H1 (cell line): ENCODE measurements at regions not wholly inside any gene's neighbourhood (a gene's known extent, or its start where the extent isn't known, plus 50 kb on each side); places are given as distances from the start of the nearest gene placed in this dataset.

Experiments used
- CTCF ChIA-PET: fragments of 300-600 bp; sonication (Branson Sonifier 250); formaldehyde crosslinking; loops from one replicate; lab custom pipeline; 2021; ENCODE audit not compliant: partially characterized antibody; lab: Charles Lee
- POLR2A ChIA-PET: fragments of 300-600 bp; sonication (Branson Sonifier 250); formaldehyde crosslinking; loops from one replicate; lab custom pipeline; 2021; ENCODE audit warnings: inconsistent platforms; ENCODE audit not compliant: partially characterized antibody; lab: Charles Lee
- DNase-seq, 2 experiments: peaks; one replicate each; pipeline versions ENCODE4 v3.0.0 to v3.0.0-alpha.2; 2010 to 2022; ENCODE audit warnings: low spot score in 2 of 2, low read depth in 1 of 2, mixed read lengths in 1 of 2
- FAIRE-seq: peaks from 2 replicates; lab custom pipeline; 2011; peaks lifted over from hg19 to GRCh38; lab: Jason Lieb, UNC
- H2AFZ ChIP-seq: 2 replicates; pipeline ENCODE4 v1.8.1; 2012; ENCODE audit warnings: low read length, inconsistent platforms
- H2AK5ac ChIP-seq: 2 replicates; pipeline ENCODE4 v1.6.1; 2013; ENCODE audit warnings: low read depth, low read length
- H2BK120ac ChIP-seq: replicated peaks from 2 replicates; pipeline ENCODE3; 2013; ENCODE audit warnings: low read depth, low read length, inconsistent platforms
- H2BK12ac ChIP-seq: 2 replicates; pipeline ENCODE4 v1.6.1; 2013; ENCODE audit warnings: low read depth, low read length
- H2BK15ac ChIP-seq: 2 replicates; pipeline ENCODE4 v1.6.1; 2013; ENCODE audit warnings: low read length
- H2BK20ac ChIP-seq: 2 replicates; pipeline ENCODE4 v1.6.1; 2013; ENCODE audit warnings: low read length
- H2BK5ac ChIP-seq: 2 replicates; pipeline ENCODE4 v1.6.1; 2013; ENCODE audit warnings: low read depth, low read length
- H3K14ac ChIP-seq: 2 replicates; pipeline ENCODE4 v1.6.1; 2013; ENCODE audit warnings: inconsistent platforms; ENCODE audit not compliant: insufficient read length
- H3K18ac ChIP-seq: 2 replicates; pipeline ENCODE4 v1.6.1; 2013; ENCODE audit warnings: low read length; ENCODE audit errors: extremely low read depth
- H3K23ac ChIP-seq: 2 replicates; pipeline ENCODE4 v1.6.1; 2013; ENCODE audit warnings: inconsistent platforms; ENCODE audit not compliant: insufficient read length
- H3K23me2 ChIP-seq: 2 replicates; pipeline ENCODE4 v1.6.1; 2013; ENCODE audit warnings: low read depth, low read length
- H3K27ac ChIP-seq: 2 replicates; pipeline ENCODE4 v1.6.1; 2011; ENCODE audit warnings: low read depth, low read length, inconsistent platforms
- H3K27me3 ChIP-seq, 4 experiments: replicated peaks in 1 of 4; 1 replicate in 1 of 4; 2 replicates in 3 of 4; pipeline versions ENCODE4 v1.6.1 to v1.8.1; 2011 to 2013; ENCODE audit warnings: low read length in 3 of 4, mild to moderate bottlenecking in 3 of 4, inconsistent platforms in 2 of 4, mixed read lengths in 2 of 4, moderate library complexity in 1 of 4; ENCODE audit not compliant: control insufficient read depth in 3 of 4, insufficient read depth in 3 of 4; ENCODE audit errors: extremely low read depth in 1 of 4
- H3K36me3 ChIP-seq, 4 experiments: 2 replicates each; pipeline versions ENCODE4 v1.6.1 to v1.8.1; 2011 to 2013; ENCODE audit warnings: mild to moderate bottlenecking in 4 of 4, low read length in 3 of 4, moderate library complexity in 2 of 4, control low read depth in 1 of 4, inconsistent platforms in 1 of 4; ENCODE audit not compliant: insufficient read depth in 4 of 4, control insufficient read depth in 2 of 4
- H3K4ac ChIP-seq: replicated peaks from 2 replicates; pipeline ENCODE3; 2013; ENCODE audit warnings: low read length, low read depth, mixed read lengths, inconsistent platforms; ENCODE audit not compliant: insufficient read length
- H3K4me1 ChIP-seq, 4 experiments: replicated peaks in 1 of 4; 1 replicate in 1 of 4; 2 replicates in 3 of 4; pipeline versions ENCODE4 v1.6.1 to v1.8.1; 2011 to 2013; ENCODE audit warnings: low read length in 3 of 4, inconsistent platforms in 2 of 4, mixed read lengths in 1 of 4; ENCODE audit not compliant: insufficient read depth in 4 of 4, control insufficient read depth in 3 of 4
- H3K4me2 ChIP-seq, 2 experiments: 2 replicates each; pipeline versions ENCODE4 v1.6.1 to v1.8.1; 2011 to 2013; ENCODE audit warnings: low read depth in 2 of 2, low read length in 2 of 2, control low read depth in 1 of 2, inconsistent platforms in 1 of 2, mild to moderate bottlenecking in 1 of 2; ENCODE audit not compliant: insufficient read depth in 1 of 2
- H3K4me3 ChIP-seq, 4 experiments: fragments of 200-600, 300-600 bp in 1 of 4; sonication (generic), shearing (Covaris generic), sonication (Bioruptor Twin) in 1 of 4; 2 replicates each; pipeline versions ENCODE4 v1.5.1 to v1.8.1; 2011 to 2016; ENCODE audit warnings: low read length in 4 of 4, low read depth in 3 of 4, control low read depth in 2 of 4, inconsistent platforms in 2 of 4, mild to moderate bottlenecking in 2 of 4, mixed read lengths in 1 of 4, moderate library complexity in 1 of 4; ENCODE audit not compliant: insufficient read depth in 2 of 4; ENCODE audit errors: extremely low read depth in 1 of 4
- H3K56ac ChIP-seq: replicated peaks from 2 replicates; pipeline ENCODE3; 2013; ENCODE audit warnings: low read depth, mild to moderate bottlenecking, mixed read lengths, low read length, inconsistent platforms; ENCODE audit not compliant: insufficient read length
- H3K79me1 ChIP-seq: 2 replicates; pipeline ENCODE4 v1.6.1; 2013; ENCODE audit warnings: low read depth, low read length, control low read depth
- H3K79me2 ChIP-seq, 2 experiments: 2 replicates each; pipeline versions ENCODE4 v1.6.1 to v1.8.1; 2012 to 2013; ENCODE audit warnings: low read length in 2 of 2, mild to moderate bottlenecking in 2 of 2, inconsistent platforms in 1 of 2; ENCODE audit not compliant: insufficient read depth in 2 of 2, control insufficient read depth in 1 of 2
- H3K9ac ChIP-seq, 4 experiments: replicated peaks in 1 of 4; 1 replicate in 1 of 4; 2 replicates in 3 of 4; pipeline versions ENCODE4 v1.6.1 to v1.8.1; 2011 to 2013; ENCODE audit warnings: low read depth in 3 of 4, low read length in 3 of 4, control low read depth in 2 of 4, mild to moderate bottlenecking in 2 of 4, moderate library complexity in 2 of 4, inconsistent platforms in 1 of 4; ENCODE audit errors: extremely low read depth in 1 of 4
- H3K9me3 ChIP-seq, 2 experiments: 2 replicates each; pipeline versions ENCODE4 v1.6.1 to v1.8.1; 2012 to 2013; ENCODE audit warnings: mild to moderate bottlenecking in 2 of 2, moderate library complexity in 2 of 2, control low read depth in 1 of 2, inconsistent platforms in 1 of 2, low read depth in 1 of 2, low read length in 1 of 2, mixed read lengths in 1 of 2; ENCODE audit not compliant: insufficient read depth in 2 of 2
- H4K20me1 ChIP-seq, 2 experiments: replicated peaks in 1 of 2; 2 replicates each; pipeline versions ENCODE3 to v1.8.1; 2011 to 2013; ENCODE audit warnings: inconsistent platforms in 2 of 2, low read length in 2 of 2, mild to moderate bottlenecking in 1 of 2; ENCODE audit not compliant: insufficient read depth in 2 of 2, control insufficient read depth in 1 of 2
- H4K5ac ChIP-seq: 2 replicates; pipeline ENCODE4 v1.6.1; 2013; ENCODE audit warnings: low read length, low read depth, mixed read lengths, inconsistent platforms; ENCODE audit not compliant: insufficient read length
- H4K8ac ChIP-seq: 2 replicates; pipeline ENCODE4 v1.8.0; 2013; ENCODE audit warnings: mild to moderate bottlenecking, moderate library complexity, low read length, inconsistent platforms; ENCODE audit not compliant: insufficient read depth; ENCODE audit errors: extremely low read depth
- H4K91ac ChIP-seq: replicated peaks from 2 replicates; pipeline ENCODE3; 2013; ENCODE audit warnings: low read length, mixed read lengths, inconsistent platforms; ENCODE audit not compliant: insufficient read length
- TEAD4 ChIP-seq: IDR thresholded peaks from 2 replicates; pipeline ENCODE4 v1.6.1; 2012; ENCODE audit warnings: low read depth, low read length, inconsistent platforms, mixed read lengths
- WGBS, 2 experiments: shearing (Covaris generic) in 1 of 2; methylation state at CpG; one replicate each; pipeline versions ENCODE4 v1.1.6 to v1.1.7; 2013 to 2015; ENCODE audit warnings: low lambda C conversion rate in 2 of 2, mixed read lengths in 2 of 2, inconsistent platforms in 1 of 2, low coverage in 1 of 2, missing lambda C conversion rate in 1 of 2; ENCODE audit not compliant: insufficient replicate concordance in 2 of 2, insufficient coverage in 1 of 2, insufficient read length in 1 of 2; ENCODE audit errors: extremely low coverage in 1 of 2, missing lambda C conversion rate in 1 of 2; 5-methylcytosine and 5-hydroxymethylcytosine counted together

DNA sequence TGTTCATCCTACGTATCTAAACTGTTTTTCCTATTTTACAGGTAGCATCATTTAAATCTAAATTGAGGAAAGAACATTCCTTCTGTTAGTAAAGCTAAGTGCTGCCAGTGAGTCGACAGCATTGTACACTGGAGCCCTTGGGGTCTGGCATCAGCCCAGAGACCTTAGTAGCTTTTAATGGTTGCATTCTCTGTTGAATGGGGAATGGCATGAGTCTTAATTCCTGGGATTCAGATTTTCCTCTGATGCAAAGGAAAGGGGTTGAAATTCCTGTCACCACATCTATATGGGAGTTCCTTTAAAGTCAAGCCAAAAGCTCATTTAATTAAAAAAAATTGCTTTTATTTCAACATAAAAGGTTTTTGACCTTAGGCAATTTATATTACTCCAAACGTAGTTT is 148.4 kb upstream of the GBE1 start:
- no peak overlapping the region for H3K27ac ChIP-seq
- H3K9ac ChIP-seq: no peak overlapping the region
- FAIRE-seq (no peak), DNase-seq (no peak)
- no peak overlapping the region for H3K23ac ChIP-seq
- H3K14ac ChIP-seq: no peak overlapping the region
- ChIA-PET CTCF (interaction anchor here (0.6 to 5.0 kb wide), 23 partner anchors 9 to 245 kb away, joined by 3 to 61 read pairs (median 3); no protein-coding TSS in a partner anchor), POLR2A (no interaction called here)
- no peak overlapping the region for H2BK15ac ChIP-seq
- no peaks in the 10 kb centered on the region for H3K4me1 ChIP-seq
- 88% methylated on average over 3 of the region's 3 CpGs; no CpG with 5 or more reads in 1 of the 2 experiments for WGBS, 2 experiments
- no peak overlapping the region for H2BK120ac ChIP-seq
- H2BK12ac ChIP-seq: no peak overlapping the region
- H3K79me1 ChIP-seq: no peaks in the 10 kb centered on the region
- no peak overlapping the region for H3K56ac ChIP-seq
- H4K8ac ChIP-seq: no peak overlapping the region
- H3K4me2 ChIP-seq: no peak overlapping the region
- H2AFZ ChIP-seq: no peak overlapping the region
- no peak overlapping the region for H3K4ac ChIP-seq
- no peaks in the 10 kb centered on the region for H3K79me2 ChIP-seq
- no peaks in the 10 kb centered on the region for H3K9me3 ChIP-seq
- H3K27me3 ChIP-seq: no peaks in the 10 kb centered on the region
- H3K4me3 ChIP-seq: no peak overlapping the region
- H2AK5ac ChIP-seq: no peak overlapping the region
- no peak overlapping the region for H2BK5ac ChIP-seq
- no peaks in the 10 kb centered on the region for H4K20me1 ChIP-seq
- no peak overlapping the region for H4K91ac ChIP-seq
- H3K18ac ChIP-seq: no peak overlapping the region
- no peak overlapping the region for H4K5ac ChIP-seq
- no peaks in the 10 kb centered on the region for H3K36me3 ChIP-seq
- H2BK20ac ChIP-seq: no peak overlapping the region
- H3K23me2 ChIP-seq: no peaks in the 10 kb centered on the region
- no peak for TF ChIP-seq TEAD4
